GM19351 (cell line): ENCODE measurements at regions not wholly inside any gene's neighbourhood (a gene's known extent, or its start where the extent isn't known, plus 50 kb on each side); places are given as distances from the start of the nearest gene placed in this dataset.

ENCODE experiments used
- ATAC-seq: cut with Tn5 transposase; IDR thresholded peaks from one replicate; pipeline ENCODE4 v1.9.1; 2021; ENCODE audit warnings: mild to moderate bottlenecking, moderate library complexity; ENCODE audit not compliant: unreplicated experiment

DNA sequence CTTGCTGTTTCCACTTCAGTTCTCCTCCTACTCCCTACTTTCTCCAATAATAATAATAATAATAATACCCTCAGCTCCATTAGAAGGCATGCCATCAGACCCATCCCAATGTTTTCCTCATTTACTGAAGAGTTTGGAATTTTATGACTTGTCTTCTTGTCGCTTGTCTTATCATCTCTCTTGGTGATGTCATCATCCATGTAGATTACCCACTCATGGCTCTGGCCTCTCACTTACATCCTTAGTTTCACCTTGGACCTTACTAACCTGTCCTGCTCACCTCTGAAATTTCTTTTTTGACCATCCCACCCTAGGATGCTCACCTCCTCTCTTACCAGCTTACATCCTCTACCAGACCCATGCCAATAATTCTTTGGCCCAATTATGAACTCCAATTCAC is 329.3 kb downstream of the ACTL7B start:
- ATAC-seq = no peak

DNA sequence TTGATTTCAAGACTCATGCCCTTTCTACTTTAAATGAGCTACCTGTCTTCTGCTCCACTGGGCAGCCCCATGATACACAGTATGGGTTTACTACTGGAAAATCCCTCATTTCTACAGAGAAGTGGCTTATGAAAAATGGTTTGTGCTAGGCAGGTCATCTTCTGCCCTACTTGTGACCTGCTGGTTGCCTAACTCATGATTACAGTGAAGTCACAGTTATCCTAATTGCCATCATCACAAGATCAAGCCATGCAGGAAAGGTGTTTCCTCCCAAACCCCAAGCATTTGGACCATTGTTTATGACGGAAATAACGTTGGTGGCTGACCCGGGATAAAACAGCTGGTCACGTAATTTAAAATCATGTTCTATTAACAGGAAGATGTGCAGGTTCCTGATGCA is 330.6 kb downstream of the ACTL7B start:
- ATAC-seq = no peak

DNA sequence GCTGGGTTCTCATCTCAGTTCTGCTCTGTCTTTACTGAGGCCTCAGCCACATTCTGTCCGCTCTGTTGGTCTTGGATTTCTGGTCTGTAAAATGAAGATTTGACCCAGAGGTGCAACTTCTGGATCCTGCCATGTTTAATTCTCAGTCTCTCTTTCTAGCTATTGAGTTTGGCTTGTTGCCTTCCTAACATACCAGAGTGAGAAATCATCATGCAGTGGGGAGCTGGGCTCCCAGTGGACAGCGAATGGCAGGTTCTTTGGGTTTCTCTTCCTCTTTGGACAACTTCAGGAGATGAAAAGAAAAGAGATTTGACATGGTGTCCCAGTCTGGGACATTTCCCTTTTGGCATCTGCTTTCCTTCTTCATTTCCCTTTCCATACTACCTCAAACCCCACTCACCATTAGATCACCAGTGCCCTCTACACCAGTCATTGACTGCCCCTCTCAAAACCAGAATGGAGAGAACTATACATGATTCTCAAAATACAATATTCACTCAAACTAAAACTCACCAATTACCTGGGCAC is 334.7 kb downstream of the ACTL7B start:
- no peak for ATAC-seq

DNA sequence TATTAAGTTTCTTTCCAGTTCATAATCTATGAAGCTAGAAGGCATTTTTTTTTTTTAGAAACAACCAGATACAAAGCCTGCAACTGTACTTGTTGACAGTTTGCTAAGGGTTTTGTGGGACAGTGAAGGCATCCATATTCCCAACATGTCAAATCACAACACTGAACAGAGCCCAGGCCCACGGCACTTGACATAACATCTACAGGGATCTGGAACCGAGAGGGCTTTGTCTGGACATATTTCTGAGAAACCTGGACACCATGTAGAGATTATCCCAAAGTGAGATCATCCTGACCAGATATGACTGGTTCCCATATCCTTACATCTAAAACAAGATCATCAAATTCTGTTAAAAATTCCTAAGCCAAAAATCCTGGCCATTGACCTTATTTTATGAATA is 336.3 kb downstream of the ACTL7B start:
- ATAC-seq = no peak

DNA sequence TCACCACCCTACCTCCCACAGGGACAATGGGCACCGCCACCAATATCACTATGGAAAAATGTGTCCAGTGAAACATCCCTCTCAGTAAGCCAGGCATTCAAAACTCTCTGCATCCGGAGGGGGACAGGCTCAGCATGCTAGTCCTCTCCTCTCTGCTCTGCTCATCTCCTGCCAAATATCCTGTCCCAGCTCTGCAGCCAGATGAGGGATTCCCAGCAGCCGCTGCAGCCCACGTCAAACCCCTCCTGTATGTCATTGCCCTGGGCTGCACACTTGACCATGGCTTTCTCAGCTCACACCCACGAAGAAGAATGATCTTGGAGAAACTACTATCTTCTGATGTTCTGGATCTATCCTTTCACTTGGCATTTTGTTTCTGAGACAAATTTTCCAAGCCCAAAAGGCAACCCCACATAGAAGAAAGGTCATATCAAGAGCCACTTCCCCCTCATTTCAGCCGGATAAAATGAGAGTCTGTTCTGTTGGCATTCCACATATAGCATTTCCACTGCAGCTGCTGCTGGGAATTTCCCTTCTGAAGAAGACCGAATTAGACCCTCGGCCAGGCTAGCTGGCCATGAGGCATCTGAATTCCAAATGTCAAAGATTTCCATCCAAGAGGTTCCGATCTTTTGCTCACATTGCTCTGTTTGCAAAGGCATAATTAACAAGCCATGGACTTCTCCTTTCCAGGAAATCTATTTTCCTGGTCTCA is 338.0 kb downstream of the ACTL7B start:
- no peak for ATAC-seq

DNA sequence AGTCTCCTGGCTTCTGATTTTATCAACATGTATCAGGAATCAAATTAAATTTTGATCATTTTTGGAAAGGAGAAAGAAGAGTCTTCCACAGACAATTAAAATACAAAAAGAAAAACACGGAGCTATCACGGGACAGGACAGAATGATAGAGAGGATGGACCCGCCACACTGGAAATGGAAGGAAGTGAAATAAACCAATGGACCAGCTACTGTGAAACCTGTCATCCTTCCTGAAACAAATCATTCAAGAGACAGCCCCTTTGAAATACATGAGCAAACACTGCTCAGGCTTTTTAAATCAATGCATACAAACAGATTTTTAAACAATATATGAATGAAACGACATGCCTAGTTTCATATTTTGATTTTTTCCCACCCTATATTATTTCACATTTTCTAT is 339.4 kb downstream of the ACTL7B start:
- ATAC-seq = no peak

DNA sequence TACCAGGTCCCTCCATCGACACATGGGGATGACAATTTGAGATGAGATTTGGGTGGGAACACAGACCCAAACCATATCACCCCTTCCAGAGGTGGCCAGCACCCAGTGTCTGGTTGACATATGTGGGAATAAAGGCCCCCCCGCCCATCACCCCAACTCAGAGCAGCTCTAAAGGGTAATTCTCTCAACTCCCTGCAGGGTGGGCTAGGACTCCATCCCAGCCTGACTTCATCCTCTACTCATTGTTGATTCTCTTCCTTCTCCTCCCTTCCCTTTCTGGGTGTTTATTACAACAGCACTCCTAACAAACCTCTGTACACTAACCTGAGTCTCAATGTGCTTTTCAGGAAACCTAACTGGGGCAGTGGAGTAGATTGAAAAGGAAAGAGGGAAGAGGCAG is 339.9 kb downstream of the ACTL7B start:
- no peak for ATAC-seq

DNA sequence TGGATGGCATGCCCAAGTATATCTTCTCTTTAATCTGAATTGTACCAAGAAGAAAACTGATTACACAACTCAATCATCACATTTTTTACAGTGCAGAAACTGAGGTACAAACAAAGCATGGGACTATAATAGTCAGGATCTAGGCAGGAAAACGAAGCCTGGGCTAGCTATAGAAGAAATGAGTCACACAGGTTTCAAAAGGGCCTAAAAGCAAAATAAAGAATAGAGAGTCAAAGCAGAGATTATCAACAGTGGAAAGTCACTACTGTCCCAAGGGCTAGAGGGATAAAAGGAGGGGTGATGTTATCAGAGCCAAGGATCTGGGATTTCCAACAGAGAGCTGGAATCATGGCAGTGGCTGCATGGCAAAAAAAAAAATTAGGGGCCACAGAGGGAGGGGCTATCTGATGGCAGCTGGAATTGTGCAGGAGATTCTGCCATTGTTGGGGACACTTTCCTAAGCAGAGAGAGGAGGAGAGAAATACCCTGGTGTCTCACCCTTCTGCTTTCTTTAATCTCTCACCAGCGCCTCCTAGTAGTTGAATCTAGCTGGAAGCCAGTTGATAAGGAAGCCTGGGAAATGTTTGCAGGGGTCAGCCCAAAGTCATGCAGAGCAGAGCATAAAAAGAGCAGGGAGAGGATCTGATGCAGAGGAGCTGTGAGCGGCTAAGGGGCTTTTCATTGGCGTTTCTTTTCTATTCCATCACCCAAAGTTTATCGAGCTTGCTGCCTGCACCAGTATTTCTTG is 343.2 kb downstream of the ACTL7B start:
- no peak for ATAC-seq

DNA sequence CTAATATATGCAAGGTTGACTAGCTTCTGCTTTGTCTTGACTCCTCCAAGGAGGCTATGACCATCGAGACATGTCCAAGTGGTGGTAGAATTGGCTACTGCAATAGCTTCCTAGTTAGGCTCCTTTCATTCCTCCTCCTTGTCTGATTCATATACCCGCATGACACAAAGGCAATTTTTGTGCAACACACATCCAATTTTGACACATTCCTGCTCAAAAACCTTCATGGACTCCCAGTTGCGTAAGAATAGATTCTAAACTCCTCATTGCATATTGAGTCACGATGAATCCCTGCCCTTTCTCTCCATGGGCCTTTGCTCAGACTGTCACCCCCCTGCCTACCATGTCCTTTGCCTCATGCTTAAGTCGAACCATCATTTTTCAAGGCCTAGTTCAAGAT is 344.5 kb downstream of the ACTL7B start:
- no peak for ATAC-seq

DNA sequence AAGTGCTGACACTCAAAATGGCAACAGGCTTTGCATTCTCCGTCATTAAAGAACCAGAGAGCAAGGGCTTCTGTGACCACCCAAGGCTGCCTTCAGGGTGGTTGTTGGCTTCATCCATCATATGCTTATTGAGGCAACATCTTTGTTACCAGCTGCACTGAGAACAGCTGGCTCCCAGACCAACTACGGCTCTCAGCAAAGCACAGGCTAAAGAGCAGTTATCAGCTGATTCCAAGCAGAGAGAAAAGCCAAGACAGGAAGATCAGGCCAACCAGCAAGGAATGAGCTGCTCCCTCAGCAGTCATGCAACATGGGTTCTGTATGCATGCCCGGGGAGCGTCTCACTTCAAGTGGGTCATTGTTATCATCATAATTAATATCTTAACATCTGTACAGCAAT is 358.9 kb downstream of the ACTL7B start:
- ATAC-seq = no peak

DNA sequence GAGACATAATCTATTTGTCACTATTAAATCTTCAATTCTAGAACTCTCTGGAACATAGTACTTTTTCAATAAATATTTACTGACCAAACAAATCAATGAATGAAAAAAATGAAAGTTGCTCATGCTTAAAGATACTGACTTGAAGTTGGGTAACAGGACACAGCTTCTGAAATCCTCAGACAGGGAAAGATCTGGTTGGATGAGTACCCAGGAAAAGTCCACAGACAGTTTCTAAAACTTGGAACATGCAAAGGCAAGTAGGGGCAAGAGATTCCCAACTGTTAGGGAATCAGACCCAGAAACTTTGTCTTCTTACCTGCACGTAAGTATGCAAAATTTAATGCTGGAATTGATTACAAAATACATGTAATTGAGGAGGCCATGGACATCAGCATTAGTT is 366.2 kb downstream of the ACTL7B start:
- no peak for ATAC-seq

DNA sequence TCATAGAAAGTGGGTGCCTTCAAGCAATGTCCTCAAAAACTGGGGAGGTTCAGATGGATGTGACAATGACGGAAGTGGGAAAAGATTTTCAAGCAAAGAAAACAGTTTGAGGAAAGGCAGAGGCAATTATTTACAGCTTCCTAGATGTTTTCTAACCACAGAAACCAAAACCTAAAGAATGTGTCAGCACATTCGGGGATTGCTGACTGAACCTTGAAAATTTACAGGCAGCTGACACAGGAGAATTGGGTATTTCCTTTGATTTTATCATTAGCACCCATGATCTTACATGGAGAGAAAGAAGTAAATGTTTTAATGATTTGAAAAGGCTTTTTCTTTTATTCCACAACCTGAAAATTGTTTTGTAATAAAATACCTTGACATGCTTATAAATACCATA is 369.0 kb downstream of the ACTL7B start:
- no peak for ATAC-seq

DNA sequence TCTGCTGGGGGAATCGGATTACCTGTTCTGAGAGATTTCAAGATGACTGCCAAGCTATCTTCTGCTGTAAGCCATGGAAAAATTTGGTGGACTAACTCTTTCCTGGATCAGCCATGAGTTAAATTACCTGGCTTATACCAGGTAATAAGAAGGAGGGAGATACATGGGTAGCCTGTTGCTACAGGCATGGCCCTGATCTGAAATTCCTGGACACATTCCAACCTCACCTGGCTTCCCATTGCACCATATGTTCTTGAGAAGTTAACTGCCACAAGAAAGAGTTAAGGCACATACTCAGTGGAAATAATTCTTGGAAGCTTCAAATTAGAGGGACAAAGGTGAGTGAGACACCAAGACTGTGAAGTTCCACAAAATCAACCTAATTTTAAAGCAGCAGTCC is 371.3 kb downstream of the ACTL7B start:
- no peak for ATAC-seq

DNA sequence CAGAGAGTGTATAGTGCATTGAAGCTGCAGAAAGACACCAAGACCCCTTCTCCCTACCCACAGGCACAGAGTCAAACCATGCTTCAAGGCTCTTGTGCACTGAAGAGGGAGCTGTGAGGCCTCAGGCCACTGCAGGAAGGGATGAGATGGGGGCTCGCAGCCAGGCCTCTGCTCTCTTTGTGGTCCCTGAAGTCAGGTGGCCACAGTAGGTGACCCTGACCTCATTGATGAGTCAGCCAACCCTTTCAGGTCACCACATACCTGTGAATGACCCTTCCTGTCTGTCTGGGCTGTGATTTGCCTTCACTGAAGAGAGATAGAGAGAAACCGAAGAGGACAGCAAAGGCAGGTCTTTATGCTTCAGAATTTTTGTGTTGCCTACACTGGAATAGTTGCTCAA is 372.1 kb downstream of the ACTL7B start:
- no peak for ATAC-seq

DNA sequence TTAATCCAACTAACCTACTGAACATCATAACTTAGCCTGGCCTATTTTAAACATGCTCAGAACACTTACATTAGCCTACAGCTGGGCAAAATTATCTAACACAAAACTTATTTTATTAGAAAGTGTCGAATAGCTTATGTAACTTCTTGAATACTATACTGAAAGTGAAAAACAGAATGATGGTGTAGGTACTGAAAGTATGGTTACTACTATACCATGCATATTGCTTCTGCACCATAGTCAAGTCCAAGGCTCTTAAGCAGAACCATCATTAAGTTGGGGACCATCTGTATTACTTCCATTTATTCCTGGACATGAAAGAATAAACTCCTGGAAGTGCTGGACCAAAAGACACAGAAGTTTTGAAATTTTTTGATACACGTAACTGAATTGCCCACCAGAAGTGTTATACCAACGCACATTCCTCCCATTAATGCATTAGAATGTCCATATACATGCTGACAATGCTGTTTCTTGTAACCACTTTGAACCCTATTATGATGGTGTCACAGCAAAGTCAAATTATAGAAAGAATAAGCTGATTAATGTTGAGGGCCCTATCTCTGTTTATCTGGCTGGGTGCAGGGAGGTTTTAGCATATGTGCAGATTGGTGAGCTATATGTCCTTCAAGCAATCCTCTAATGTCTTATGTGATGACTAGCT is 375.7 kb downstream of the ACTL7B start:
- ATAC-seq = no peak

DNA sequence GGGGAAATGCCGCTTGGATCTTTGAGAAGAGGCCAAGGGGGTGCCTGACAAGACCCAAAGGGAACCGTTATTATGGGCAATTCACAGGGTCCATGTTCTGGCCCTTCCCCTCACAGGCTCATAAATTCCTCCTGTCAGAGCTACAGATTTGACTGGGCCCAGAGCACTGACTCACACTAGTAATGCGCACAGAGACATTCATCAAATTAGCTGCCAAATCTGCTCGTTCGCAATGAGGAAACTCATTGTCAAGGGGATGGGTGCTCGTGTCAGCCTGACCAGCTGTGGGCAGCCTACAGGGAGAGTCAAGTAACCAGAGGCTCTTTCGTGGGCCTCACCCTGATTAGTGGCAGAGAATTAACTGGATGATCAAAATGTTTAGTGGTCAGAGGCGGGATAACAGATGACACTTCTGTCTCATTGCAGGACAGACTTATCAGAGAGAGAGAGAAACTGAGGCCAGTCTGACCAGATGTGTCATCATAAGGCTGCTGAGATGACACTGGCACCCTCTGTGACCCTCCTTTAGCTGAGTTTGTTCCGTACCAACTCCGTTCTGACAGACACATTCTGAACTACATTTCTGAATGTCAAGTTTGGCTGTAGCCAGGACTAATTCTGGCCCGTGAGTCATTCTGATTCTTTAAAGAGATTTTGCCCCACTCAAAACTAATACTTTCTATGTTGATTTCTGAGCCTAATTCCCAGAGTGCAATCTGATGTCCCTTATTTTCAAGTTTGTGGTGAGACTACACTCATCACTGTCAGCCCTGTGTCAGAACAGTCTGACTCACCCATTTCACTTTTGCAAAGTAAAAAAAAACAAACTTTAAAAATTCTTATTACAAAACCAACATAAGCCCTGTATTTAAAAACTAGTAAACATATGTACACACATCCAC is 377.1 kb downstream of the ACTL7B start:
- peak; percentile 85 for ATAC-seq

DNA sequence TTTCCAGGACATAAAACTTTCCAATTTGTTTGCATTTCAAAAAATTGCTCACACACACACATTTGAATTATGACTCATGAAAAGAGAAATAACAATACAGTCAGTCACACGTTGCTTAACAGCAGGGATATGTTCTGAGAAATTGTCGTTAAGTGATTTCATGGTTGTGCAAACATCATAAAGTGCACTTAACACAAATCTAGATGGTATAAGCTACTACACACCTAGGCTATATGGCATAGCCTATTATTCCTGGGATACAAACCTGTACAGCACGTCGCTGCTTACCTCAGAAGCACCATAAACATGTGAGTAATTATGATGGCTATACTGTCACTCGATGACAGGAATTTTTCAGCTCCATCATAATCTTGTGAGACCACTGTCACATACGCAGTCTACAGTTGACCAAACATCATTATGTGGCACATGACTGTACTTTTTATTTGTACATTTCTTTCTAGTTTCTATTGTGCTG is 378.2 kb downstream of the ACTL7B start:
- no peak for ATAC-seq

DNA sequence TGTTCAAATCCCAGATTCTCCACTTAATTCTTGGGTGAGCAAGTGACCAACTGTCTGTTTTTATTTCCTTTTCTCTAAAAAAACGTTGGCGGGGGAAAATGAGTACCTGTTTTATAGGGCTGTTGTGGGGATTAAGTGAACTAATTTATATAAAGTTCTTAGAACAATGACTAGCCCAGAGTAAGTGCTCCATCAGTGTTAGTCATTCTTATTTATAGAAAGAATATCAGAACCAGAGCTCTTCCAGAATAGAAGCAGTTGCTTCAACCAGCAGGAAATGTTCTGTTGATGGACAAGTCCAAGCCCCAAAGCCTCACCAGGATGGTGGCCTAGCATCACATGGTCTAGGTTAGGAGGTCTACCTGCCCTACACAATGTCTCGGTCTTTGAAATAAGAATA is 379.2 kb downstream of the ACTL7B start:
- no peak for ATAC-seq

DNA sequence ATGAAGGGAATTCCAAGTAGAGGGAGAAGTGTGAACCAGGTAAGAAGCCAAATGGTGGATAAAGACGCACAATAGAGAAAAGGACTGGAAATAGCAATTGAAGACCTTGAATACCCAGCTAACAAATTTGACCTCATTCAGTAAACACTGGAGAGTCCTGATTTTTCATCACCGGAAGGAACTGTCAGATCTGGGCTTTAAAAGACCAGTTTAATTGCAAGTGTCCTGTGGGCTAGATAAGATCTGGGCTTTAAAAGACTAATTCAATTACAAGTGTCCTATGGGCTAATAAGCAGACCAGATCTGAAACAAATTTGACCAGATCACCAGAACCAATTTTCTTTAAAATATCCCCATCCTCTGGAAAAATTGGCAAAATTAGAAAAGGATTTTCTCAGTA is 380.0 kb downstream of the ACTL7B start:
- no peak for ATAC-seq

DNA sequence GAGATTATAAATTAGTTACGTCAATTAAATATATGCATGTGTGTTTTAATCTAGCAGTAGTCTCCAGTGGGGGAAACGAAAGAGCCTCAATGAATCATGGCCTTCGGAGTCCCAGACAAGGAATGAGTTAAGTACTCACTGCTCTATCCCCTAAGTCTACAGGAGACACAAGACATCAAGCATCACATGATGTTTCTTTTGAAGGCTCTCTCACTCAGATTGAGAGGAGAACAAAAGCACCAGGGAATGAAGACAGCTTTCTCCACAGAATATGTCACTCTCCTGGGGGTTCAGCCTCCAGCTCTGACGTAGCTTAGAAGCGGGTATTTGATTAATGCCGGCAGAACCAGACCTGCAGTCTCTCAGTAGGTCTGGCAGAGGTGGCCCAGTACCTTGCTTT is 381.4 kb downstream of the ACTL7B start:
- ATAC-seq = no peak
